Cardiac muscle cell (in vitro differentiated cells and primary cell): ENCODE measurements at regions not wholly inside any gene's neighbourhood (a gene's known extent, or its start where the extent isn't known, plus 50 kb on each side); places are given as distances from the start of the nearest gene placed in this dataset.

Experiments
- DNase-seq, 2 donors: peaks; one replicate each; pipeline versions ENCODE4 v3.0.0 to v3.0.0-alpha.2; 2010 to 2017; ENCODE audit warnings: low read depth in 1 of 2, low spot score in 1 of 2
- H3K27ac ChIP-seq: fragments of 200-600 bp; sonication (generic); 2 replicates; pipeline ENCODE4 v1.5.1; 2016
- H3K27me3 ChIP-seq: fragments of 200-600 bp; sonication (generic); 2 replicates; pipeline ENCODE4 v1.6.0; 2016; ENCODE audit warnings: control low read depth
- H3K36me3 ChIP-seq: fragments of 200-600 bp; sonication (generic); 2 replicates; pipeline ENCODE4 v1.5.1; 2016; ENCODE audit warnings: control low read depth
- H3K4me1 ChIP-seq: fragments of 200-600 bp; sonication (generic); 2 replicates; pipeline ENCODE4 v1.8.1; 2017; ENCODE audit warnings: low read depth, mild to moderate bottlenecking, mixed run types
- H3K4me3 ChIP-seq: fragments of 200-600 bp; sonication (generic); 2 replicates; pipeline ENCODE4 v1.5.1; 2016; ENCODE audit warnings: mild to moderate bottlenecking
- H3K9me3 ChIP-seq: fragments of 200-600 bp; sonication (generic); 2 replicates; pipeline ENCODE4 v1.5.1; 2017; ENCODE audit warnings: low read depth, mild to moderate bottlenecking, control low read depth
- TF ChIP-seq, protein P1 (sequence below): IDR thresholded peaks from 2 replicates; pipeline ENCODE4 v1.5.1; 2012; ENCODE audit warnings: low read depth, mild to moderate bottlenecking, low read length

DNA sequence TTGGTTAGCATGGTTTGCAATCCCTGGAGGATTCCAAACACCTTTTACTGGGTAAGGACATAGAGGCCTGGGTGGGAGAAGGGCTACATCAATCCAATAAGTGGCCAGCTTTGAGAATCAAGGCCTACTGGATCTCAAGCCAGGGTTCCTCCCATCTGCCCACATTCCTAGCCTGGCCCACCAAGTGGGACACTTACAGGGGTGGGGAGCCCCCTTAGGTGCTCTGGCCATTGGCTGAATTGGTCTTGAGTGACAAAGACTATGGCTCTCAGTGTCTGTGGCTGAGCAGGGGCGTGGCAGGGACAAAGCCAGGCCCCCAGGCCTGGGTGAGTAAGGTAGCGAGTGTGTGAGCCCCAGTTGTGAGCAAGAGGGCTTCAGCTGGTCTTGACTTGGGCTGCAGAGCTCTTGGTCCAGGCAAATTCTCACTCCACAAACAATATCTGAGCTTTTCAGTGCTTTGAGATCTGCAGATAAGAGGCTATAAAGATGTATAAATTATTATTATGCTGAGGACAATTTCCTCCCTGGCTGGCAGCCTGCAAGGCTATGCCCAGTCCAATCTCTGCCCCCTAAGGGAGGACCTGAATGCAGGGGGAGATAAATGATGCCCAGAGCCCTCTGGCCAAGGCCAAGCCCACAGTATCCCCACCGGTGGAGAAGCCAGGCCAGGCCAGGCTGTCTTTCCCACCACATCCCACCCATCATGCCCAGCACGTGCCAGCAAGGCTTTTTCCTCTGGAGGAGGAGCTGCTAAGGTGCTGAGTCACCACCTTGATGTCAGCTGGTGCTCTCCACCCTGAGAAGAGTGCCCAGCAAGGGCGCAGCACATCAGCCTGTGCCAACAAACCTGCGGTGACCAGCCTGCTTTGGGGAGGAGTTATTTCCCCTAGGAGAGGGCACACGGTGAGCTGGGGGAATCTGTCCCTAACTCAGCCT lies 80.7 kb upstream of the DUSP5 start:
- H3K4me3 ChIP-seq, result no peak overlapping the region

DNA sequence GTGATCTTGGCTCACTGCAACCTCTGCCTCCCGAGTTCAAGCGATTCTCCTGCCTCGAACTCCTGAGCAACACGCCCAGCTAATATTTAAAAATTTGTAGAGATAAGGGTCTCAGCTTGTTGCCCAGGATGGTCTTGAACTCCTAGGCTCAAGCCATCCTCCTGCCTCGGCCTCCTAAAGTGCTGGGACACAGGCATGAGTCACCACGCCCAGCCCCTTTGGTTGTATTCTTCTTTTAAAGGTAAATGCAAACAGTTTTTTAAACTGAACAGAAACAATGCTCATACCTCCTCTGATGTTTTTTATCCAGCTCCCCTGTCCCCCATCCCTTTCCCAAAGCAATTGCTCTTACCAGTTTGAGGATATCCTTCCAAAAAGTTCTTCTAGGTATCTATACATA lies 79.5 kb upstream of the DUSP5 start:
- Histone ChIP-seq H3K27ac (no peak overlapping the region), H3K27me3 (no peaks in the 10 kb centered on the region), H3K9me3 (no peaks in the 10 kb centered on the region), H3K4me1 (peaks cover 34% of the 10 kb centered on the region), H3K36me3 (no peaks in the 10 kb centered on the region), H3K4me3 (no peak overlapping the region)
- TF ChIP-seq, protein P1, sequence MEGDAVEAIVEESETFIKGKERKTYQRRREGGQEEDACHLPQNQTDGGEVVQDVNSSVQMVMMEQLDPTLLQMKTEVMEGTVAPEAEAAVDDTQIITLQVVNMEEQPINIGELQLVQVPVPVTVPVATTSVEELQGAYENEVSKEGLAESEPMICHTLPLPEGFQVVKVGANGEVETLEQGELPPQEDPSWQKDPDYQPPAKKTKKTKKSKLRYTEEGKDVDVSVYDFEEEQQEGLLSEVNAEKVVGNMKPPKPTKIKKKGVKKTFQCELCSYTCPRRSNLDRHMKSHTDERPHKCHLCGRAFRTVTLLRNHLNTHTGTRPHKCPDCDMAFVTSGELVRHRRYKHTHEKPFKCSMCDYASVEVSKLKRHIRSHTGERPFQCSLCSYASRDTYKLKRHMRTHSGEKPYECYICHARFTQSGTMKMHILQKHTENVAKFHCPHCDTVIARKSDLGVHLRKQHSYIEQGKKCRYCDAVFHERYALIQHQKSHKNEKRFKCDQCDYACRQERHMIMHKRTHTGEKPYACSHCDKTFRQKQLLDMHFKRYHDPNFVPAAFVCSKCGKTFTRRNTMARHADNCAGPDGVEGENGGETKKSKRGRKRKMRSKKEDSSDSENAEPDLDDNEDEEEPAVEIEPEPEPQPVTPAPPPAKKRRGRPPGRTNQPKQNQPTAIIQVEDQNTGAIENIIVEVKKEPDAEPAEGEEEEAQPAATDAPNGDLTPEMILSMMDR, result no peak
- no peak for DNase-seq

More for the DNA sequence above, 80.7 kb upstream of the DUSP5 start:
- no peaks in the 10 kb centered on the region for H3K9me3 ChIP-seq
- no peaks in the 10 kb centered on the region for H3K36me3 ChIP-seq
- no peaks in the 10 kb centered on the region for H3K27me3 ChIP-seq
- H3K27ac ChIP-seq, result no peak overlapping the region
- TF ChIP-seq, protein P1, result no peak
- H3K4me1 ChIP-seq, result peaks cover 40% of the 10 kb centered on the region
- no peak for DNase-seq

DNA sequence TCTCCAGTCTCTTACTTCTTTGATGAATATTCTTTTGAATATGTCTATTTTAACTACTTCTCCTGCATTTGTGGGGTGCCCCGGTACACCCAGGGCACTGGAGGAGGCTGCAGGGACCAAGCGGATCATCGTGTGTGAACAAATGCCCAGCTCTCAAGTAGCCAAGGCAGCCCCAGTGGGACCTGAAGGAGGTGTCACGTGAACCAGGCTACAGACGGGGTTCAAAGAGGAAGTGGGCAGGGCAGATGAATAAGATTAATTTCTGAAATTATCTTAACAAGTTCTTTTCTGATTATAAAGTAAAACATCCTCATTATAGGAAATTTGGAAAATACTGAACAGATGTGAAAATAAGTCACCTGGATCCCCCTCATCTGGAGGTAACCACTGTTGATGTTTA lies 78.4 kb upstream of the DUSP5 start:
- no peak for DNase-seq
- TF ChIP-seq, protein P1, result no peak
- no peaks in the 10 kb centered on the region for H3K27me3 ChIP-seq
- H3K9me3 ChIP-seq, result no peaks in the 10 kb centered on the region
- H3K4me3 ChIP-seq, result no peak overlapping the region
- H3K27ac ChIP-seq, result no peak overlapping the region
- H3K36me3 ChIP-seq, result no peaks in the 10 kb centered on the region
- peaks cover 23% of the 10 kb centered on the region for H3K4me1 ChIP-seq

DNA sequence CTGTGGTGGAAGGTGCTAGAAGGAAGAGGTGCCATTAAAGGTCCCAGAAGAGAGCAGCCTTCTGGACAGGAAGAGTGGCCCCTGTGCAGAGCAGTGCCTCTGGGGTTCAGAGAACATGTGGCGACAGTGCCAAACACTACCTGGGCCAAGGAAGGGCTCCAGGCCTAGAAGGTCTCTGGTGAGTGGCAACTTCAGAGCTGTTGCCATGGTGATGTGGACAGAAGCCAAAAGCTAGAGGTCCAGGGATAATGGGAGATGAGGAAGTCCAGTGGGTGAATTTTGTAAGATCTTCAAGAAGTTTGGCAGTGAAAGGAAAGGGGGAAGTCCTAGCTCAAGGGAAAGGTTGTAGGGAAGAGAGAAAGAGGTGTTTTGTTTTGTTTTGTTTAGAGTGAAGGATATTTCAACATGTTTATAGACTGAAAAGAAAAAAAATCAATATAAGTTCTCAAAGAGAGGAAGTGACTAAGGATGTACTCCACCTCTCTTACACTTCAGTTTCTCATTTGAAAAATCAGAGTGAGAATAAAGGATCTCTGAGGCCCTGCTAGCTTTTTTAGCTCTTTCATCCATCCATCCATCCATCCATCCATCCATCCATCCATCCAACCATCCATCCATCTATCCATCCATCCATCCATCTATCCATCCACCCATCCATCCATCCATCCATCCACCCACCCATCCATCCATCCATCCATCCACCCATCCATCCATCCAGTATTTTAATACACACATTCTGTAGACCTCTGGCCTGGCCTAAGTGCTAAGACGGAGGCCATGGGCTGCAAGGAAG lies 77.1 kb upstream of the DUSP5 start:
- DNase-seq, result peak in 1 of 2 donors; percentile 76
- Histone ChIP-seq H3K27ac (no peak overlapping the region), H3K4me3 (no peak overlapping the region), H3K36me3 (no peaks in the 10 kb centered on the region), H3K4me1 (peaks cover 10% of the 10 kb centered on the region), H3K9me3 (no peaks in the 10 kb centered on the region), H3K27me3 (no peaks in the 10 kb centered on the region)
- TF ChIP-seq, protein P1, result no peak

DNA sequence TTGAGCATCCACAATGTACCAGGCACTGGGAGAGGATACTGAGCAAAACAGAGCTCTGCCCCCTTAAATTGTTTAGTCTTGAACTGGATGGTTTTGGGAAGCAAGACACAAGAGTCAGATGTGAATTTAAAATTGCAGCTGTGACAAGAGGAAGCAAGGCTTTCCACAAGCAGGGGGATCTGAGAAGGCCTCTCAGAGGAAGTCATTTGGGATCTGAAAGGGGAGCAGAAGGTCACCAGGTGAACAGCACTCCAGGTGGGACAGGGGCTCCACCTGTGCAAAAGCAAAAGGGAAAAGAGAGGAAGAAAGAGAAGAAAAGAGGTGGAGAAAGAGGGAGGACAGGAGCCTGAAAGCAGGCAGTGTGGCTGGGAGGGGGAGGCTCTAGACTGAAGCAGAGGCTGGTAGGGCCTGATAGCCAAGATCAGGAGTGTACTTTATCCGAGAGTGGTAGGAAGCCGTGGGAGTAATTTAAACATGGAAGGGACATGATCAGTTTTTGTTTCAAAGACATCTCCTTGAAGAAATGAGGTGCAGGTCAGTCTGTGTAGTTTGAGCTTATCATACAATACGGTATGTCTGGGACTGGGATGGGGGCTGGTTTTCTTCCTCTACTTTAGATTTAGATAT lies 76.1 kb upstream of the DUSP5 start:
- Histone ChIP-seq H3K36me3 (no peaks in the 10 kb centered on the region), H3K27ac (no peak overlapping the region), H3K4me3 (no peak overlapping the region), H3K9me3 (no peaks in the 10 kb centered on the region), H3K4me1 (peaks cover 4% of the 10 kb centered on the region), H3K27me3 (no peaks in the 10 kb centered on the region)
- no peak for DNase-seq
- TF ChIP-seq, protein P1, result no peak
